Osteoblast (primary cell): ENCODE measurements at regions not wholly inside any gene's neighbourhood (a gene's known extent, or its start where the extent isn't known, plus 50 kb on each side); places are given as distances from the start of the nearest gene placed in this dataset.

ENCODE experiments used
- DNase-seq: peaks from one replicate; pipeline ENCODE4 v3.0.0; 2011; ENCODE audit warnings: low spot score, mixed read lengths; ENCODE audit not compliant: insufficient read length; ENCODE audit errors: missing footprints
- H2AFZ ChIP-seq: 2 replicates; pipeline ENCODE4 v1.6.0; 2011; ENCODE audit warnings: mild to moderate bottlenecking, low read length
- H3K27ac ChIP-seq: 2 replicates; pipeline ENCODE4 v1.5.1; 2011; ENCODE audit warnings: mild to moderate bottlenecking, low read depth, low read length, moderate library complexity
- H3K27me3 ChIP-seq: 2 replicates; pipeline ENCODE4 v1.6.0; 2012; ENCODE audit warnings: mild to moderate bottlenecking, control low read depth, inconsistent platforms, low read length, moderate library complexity; ENCODE audit not compliant: insufficient read depth
- H3K36me3 ChIP-seq: 2 replicates; pipeline ENCODE4 v1.5.1; 2011; ENCODE audit warnings: mild to moderate bottlenecking, low read length, control low read depth, moderate library complexity; ENCODE audit not compliant: insufficient read depth
- H3K4me1 ChIP-seq: 2 replicates; pipeline ENCODE4 v1.5.1; 2011; ENCODE audit warnings: mild to moderate bottlenecking, low read length, control low read depth, moderate library complexity; ENCODE audit not compliant: insufficient read depth
- H3K4me2 ChIP-seq: 2 replicates; pipeline ENCODE4 v1.6.0; 2011; ENCODE audit warnings: mild to moderate bottlenecking, low read length; ENCODE audit not compliant: insufficient read depth
- H3K4me3 ChIP-seq: fragments of 200-600 bp; sonication (generic); 3 replicates; pipeline ENCODE4 v1.5.1; 2012; ENCODE audit warnings: mild to moderate bottlenecking, low read length, inconsistent platforms; ENCODE audit not compliant: insufficient read depth
- H3K79me2 ChIP-seq: 2 replicates; pipeline ENCODE4 v1.6.0; 2012; ENCODE audit warnings: mild to moderate bottlenecking, low read length, control low read depth, inconsistent platforms; ENCODE audit not compliant: insufficient read depth
- H3K9me3 ChIP-seq: 2 replicates; pipeline ENCODE4 v1.5.1; 2011; ENCODE audit warnings: low read depth, low read length, control low read depth
- H4K20me1 ChIP-seq: 2 replicates; pipeline ENCODE4 v1.6.0; 2012; ENCODE audit warnings: mild to moderate bottlenecking, low read length, control low read depth; ENCODE audit not compliant: insufficient read depth
- CTCF ChIP-seq: IDR thresholded peaks from 2 replicates; pipeline ENCODE4 v1.5.1; 2011; ENCODE audit warnings: mild to moderate bottlenecking, low read depth, low read length, moderate library complexity; ENCODE audit errors: extremely low read depth

DNA sequence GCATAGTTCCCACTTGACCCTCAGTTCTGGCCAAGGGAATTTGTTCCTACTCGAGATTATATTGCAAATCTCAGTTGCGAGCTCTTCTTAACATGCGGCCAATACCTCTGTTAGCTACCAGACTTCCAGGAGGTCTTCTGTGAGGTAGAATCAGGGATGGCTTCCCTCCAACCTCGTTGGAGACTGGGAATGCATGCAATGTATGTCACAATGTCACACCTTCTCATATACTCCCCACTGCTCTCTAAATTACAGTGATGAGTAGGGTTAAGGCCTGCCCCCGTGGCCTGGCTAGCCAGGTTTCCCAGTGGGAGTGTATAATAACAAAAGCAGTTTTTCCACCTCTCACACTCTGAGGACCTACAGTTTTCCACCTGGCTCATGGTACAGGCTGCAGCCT lies 1962.5 kb downstream of the ARAP2 start:
- Histone ChIP-seq H3K27me3 (no peaks in the 10 kb centered on the region), H3K27ac (no peak overlapping the region)

GRCh38 chr4:34289489-34289888 lies 1954.8 kb downstream of the ARAP2 start:
- no peaks in the 10 kb centered on the region for H3K4me1 ChIP-seq
- no peaks in the 10 kb centered on the region for H3K36me3 ChIP-seq
- H4K20me1 ChIP-seq: no peaks in the 10 kb centered on the region
- H3K27ac ChIP-seq: no peak overlapping the region
- TF ChIP-seq CTCF: no peak
- H3K79me2 ChIP-seq: no peaks in the 10 kb centered on the region
- H3K4me3 ChIP-seq: no peak overlapping the region
- no peaks in the 10 kb centered on the region for H3K27me3 ChIP-seq
- no peak overlapping the region for H2AFZ ChIP-seq
- no peak for DNase-seq
- no peak overlapping the region for H3K4me2 ChIP-seq
- H3K9me3 ChIP-seq: peaks cover 4% of the 10 kb centered on the region

More for the DNA sequence above, 1962.5 kb downstream of the ARAP2 start:
- Histone ChIP-seq H2AFZ (no peak overlapping the region), H3K79me2 (no peaks in the 10 kb centered on the region), H3K4me1 (no peaks in the 10 kb centered on the region), H3K4me2 (no peak overlapping the region), H3K36me3 (no peaks in the 10 kb centered on the region), H3K9me3 (peaks cover 2% of the 10 kb centered on the region), H4K20me1 (no peaks in the 10 kb centered on the region), H3K4me3 (no peak overlapping the region)
- no peak for DNase-seq
- no peak for TF ChIP-seq CTCF

GRCh38 chr4:34289962-34290361 lies 1954.4 kb downstream of the ARAP2 start:
- Histone ChIP-seq H3K9me3 (peaks cover 4% of the 10 kb centered on the region), H4K20me1 (no peaks in the 10 kb centered on the region), H3K4me2 (no peak overlapping the region), H3K27me3 (no peaks in the 10 kb centered on the region), H3K27ac (no peak overlapping the region), H3K36me3 (no peaks in the 10 kb centered on the region), H3K4me3 (no peak overlapping the region), H3K79me2 (no peaks in the 10 kb centered on the region), H2AFZ (no peak overlapping the region), H3K4me1 (no peaks in the 10 kb centered on the region)
- DNase-seq: no peak
- TF ChIP-seq CTCF: no peak

DNA sequence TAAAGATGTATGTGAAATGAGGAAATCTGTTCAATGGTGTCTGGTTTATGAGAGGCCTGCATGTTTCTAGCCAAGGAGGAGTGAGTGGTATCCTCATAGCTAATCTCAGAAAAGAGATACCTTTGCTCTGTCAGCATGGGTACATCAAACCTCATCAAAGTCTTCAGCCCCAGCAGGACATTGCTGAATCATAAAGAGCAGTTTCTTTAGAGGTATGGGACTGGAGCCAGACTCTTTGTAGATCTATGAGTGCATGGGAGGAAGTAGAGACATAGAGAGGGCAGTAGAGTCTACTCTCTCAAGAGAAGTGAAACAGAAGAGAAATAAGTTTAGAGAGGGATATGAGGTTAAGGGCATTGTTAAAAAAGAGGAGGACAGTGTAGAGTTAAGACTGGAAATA lies 1950.9 kb downstream of the ARAP2 start:
- Histone ChIP-seq H3K36me3 (no peaks in the 10 kb centered on the region), H3K4me3 (no peak overlapping the region), H2AFZ (no peak overlapping the region), H3K27me3 (no peaks in the 10 kb centered on the region), H3K4me2 (no peak overlapping the region), H3K9me3 (peaks cover 4% of the 10 kb centered on the region), H3K4me1 (no peaks in the 10 kb centered on the region), H4K20me1 (no peaks in the 10 kb centered on the region), H3K79me2 (no peaks in the 10 kb centered on the region), H3K27ac (no peak overlapping the region)
- no peak for DNase-seq
- TF ChIP-seq CTCF: no peak
